A673 (cell line): ENCODE measurements at regions not wholly inside any gene's neighbourhood (a gene's known extent, or its start where the extent isn't known, plus 50 kb on each side); places are given as distances from the start of the nearest gene placed in this dataset.
"Not testable (repeated sequence)": the region's sequence is repeated elsewhere in the genome, so short reads cannot be mapped to it uniquely, and the experiment has no call there.

Experiments used
- BruUV-seq: library from RNA; stranded (reverse); fragments of 400-500 nt; replicated peaks from 2 replicates; lab custom pipeline; 2021; lab: Mats Ljungman, UMichigan
- CTCF ChIA-PET: fragments of 300-600 bp; sonication (Branson Sonifier 250); formaldehyde crosslinking; loops from one replicate; lab custom pipeline; 2022; ENCODE audit warnings: antibody characterized with exemption; lab: Charles Lee
- POLR2A ChIA-PET: fragments of 300-600 bp; sonication (Branson Sonifier 250); formaldehyde crosslinking; loops from one replicate; lab custom pipeline; 2022; ENCODE audit warnings: antibody characterized with exemption; ENCODE audit not compliant: low non-redundant PET; lab: Charles Lee
- DNase-seq: peaks from one replicate; pipeline ENCODE4 v3.0.0-alpha.2; 2015; ENCODE audit warnings: low spot score
- H3K27ac ChIP-seq: fragments of 200-600 bp; sonication (generic); 2 replicates; pipeline ENCODE4 v1.5.1; 2016; ENCODE audit warnings: mixed run types, low read depth, mild to moderate bottlenecking, mixed read lengths, antibody characterized with exemption, low read length; ENCODE audit not compliant: poor library complexity, severe bottlenecking
- H3K27me3 ChIP-seq: fragments of 200-600 bp; sonication (generic); replicated peaks from 2 replicates; pipeline ENCODE4 v1.6.1; 2017; ENCODE audit warnings: mixed run types, low read depth, mild to moderate bottlenecking, mixed read lengths, antibody characterized with exemption, low read length; ENCODE audit not compliant: insufficient read depth, poor library complexity
- H3K36me3 ChIP-seq: fragments of 200-600 bp; sonication (generic); 2 replicates; pipeline ENCODE4 v1.6.1; 2016; ENCODE audit warnings: mixed run types, mild to moderate bottlenecking, mixed read lengths, antibody characterized with exemption, low read length; ENCODE audit not compliant: insufficient read depth, poor library complexity, severe bottlenecking
- H3K4me1 ChIP-seq: fragments of 200-600 bp; sonication (generic); 2 replicates; pipeline ENCODE4 v1.6.1; 2017; ENCODE audit warnings: mixed run types, mild to moderate bottlenecking, mixed read lengths, antibody characterized with exemption, low read length; ENCODE audit not compliant: insufficient read depth, poor library complexity, severe bottlenecking
- H3K4me3 ChIP-seq: fragments of 200-600 bp; sonication (generic); 2 replicates; pipeline ENCODE4 v1.5.1; 2016; ENCODE audit warnings: low read depth, mixed run types, mild to moderate bottlenecking, mixed read lengths, low read length; ENCODE audit not compliant: poor library complexity, severe bottlenecking
- H3K9me3 ChIP-seq: fragments of 200-600 bp; sonication (generic); 2 replicates; pipeline ENCODE4 v1.6.1; 2016; ENCODE audit warnings: mixed run types, low read depth, mild to moderate bottlenecking, mixed read lengths, antibody characterized with exemption, low read length; ENCODE audit not compliant: poor library complexity, severe bottlenecking
- CTCF ChIP-seq: fragments of 300-800, 200-600 bp; sonication (generic); conservative IDR thresholded peaks from 2 replicates; pipeline ENCODE4 v1.5.1; 2017; ENCODE audit warnings: low read depth, mild to moderate bottlenecking, antibody characterized with exemption, low read length, moderate library complexity, mixed read lengths
- EZH2 ChIP-seq: fragments of 200-600 bp; sonication (generic); IDR thresholded peaks from 2 replicates; pipeline ENCODE4 v1.6.1; 2017; ENCODE audit warnings: borderline replicate concordance, low read depth, mild to moderate bottlenecking, mixed read lengths, antibody characterized with exemption, low read length; ENCODE audit not compliant: poor library complexity, severe bottlenecking
- intact Hi-C: fragments of 100-400 bp; cut with micrococcal nuclease; formaldehyde crosslinking; loops from one replicate; pipeline ENCODE4 v1.10.0; 2022; ENCODE audit not compliant: unreplicated experiment

- ChIA-PET POLR2A (no interaction called here), CTCF (no interaction called here)
- Histone ChIP-seq H3K4me3 (no peak overlapping the region), H3K9me3 (no peaks in the 10 kb centered on the region), H3K4me1 (no peaks in the 10 kb centered on the region), H3K36me3 (no peaks in the 10 kb centered on the region), H3K27me3 (no peaks in the 10 kb centered on the region), H3K27ac (no peak overlapping the region)
- TF ChIP-seq EZH2, result no peak
- TF ChIP-seq CTCF, result no peak
- intact Hi-C loops, result no loop called here
- DNase-seq, result no peak
- no TSS peak for BruUV-seq
Measured at GRCh38 chr10:10067644-10068043, 950.0 kb upstream of the CELF2 start.

GRCh38 chr10:10074847-10075246, 942.8 kb upstream of the CELF2 start:
- H3K4me3 ChIP-seq, DNase-seq, POLR2A ChIA-PET, H3K27me3 ChIP-seq, H3K36me3 ChIP-seq, H3K27ac ChIP-seq, H3K4me1 ChIP-seq, H3K9me3 ChIP-seq, BruUV-seq, intact Hi-C loops, CTCF ChIA-PET: not testable (repeated sequence)

GRCh38 chr10:10078446-10078845, 939.2 kb upstream of the CELF2 start:
- CTCF ChIA-PET, result no interaction called here
- POLR2A ChIA-PET, result no interaction called here
- no TSS peak for BruUV-seq
- TF ChIP-seq CTCF (no peak), EZH2 (no peak)
- Histone ChIP-seq H3K27ac (no peak overlapping the region), H3K4me3 (no peak overlapping the region), H3K4me1 (no peaks in the 10 kb centered on the region), H3K27me3 (no peaks in the 10 kb centered on the region), H3K9me3 (peaks cover 17% of the 10 kb centered on the region), H3K36me3 (no peaks in the 10 kb centered on the region)
- no peak for DNase-seq
- intact Hi-C loops, result no loop called here

GRCh38 chr10:10092581-10092980, 925.1 kb upstream of the CELF2 start:
- Histone ChIP-seq H3K9me3 (peaks cover 19% of the 10 kb centered on the region), H3K27me3 (no peaks in the 10 kb centered on the region), H3K36me3 (no peaks in the 10 kb centered on the region), H3K4me1 (no peaks in the 10 kb centered on the region), H3K27ac (no peak overlapping the region), H3K4me3 (no peak overlapping the region)
- no TSS peak for BruUV-seq
- POLR2A ChIA-PET, result no interaction called here
- CTCF ChIA-PET, result no interaction called here
- no peak for TF ChIP-seq EZH2
- TF ChIP-seq CTCF, result no peak
- intact Hi-C loops, result no loop called here
- no peak for DNase-seq
